ENCODE measurements at regions not wholly inside any gene's neighbourhood (a gene's known extent, or its start where the extent isn't known, plus 50 kb on each side); places are given as distances from the start of the nearest gene placed in this dataset.

GRCh38 chr16:9687737-9688319, 494.4 kb downstream of the GRIN2A start:
- no peak overlapping the region for H3K4me3 ChIP-seq (ENCODE audit: low read depth, low read length)
- TF ChIP-seq CTCF (conservative IDR thresholded peaks at IDR 0.05; ENCODE audit: low read depth, low read length), result no peak
- no peak for DNase-seq (ENCODE audit: low read depth)

GRCh38 chr16:9689597-9689996, 492.6 kb downstream of the GRIN2A start:
- H3K4me3 ChIP-seq (ENCODE audit: low read depth, low read length), result no peak overlapping the region
- DNase-seq (ENCODE audit: low read depth), result no peak
- no peak for TF ChIP-seq CTCF (conservative IDR thresholded peaks at IDR 0.05; ENCODE audit: low read depth, low read length)

- no peak for TF ChIP-seq CTCF (conservative IDR thresholded peaks at IDR 0.05; ENCODE audit: low read depth, low read length)
- no peak for DNase-seq (ENCODE audit: low read depth)
- H3K4me3 ChIP-seq (ENCODE audit: low read depth, low read length), result no peak overlapping the region
Observed at GRCh38 chr16:9695152-9695551, 487.1 kb downstream of the GRIN2A start.
